Pancreas (tissue), 10 donors: ENCODE measurements at regions not wholly inside any gene's neighbourhood (a gene's known extent, or its start where the extent isn't known, plus 50 kb on each side); places are given as distances from the start of the nearest gene placed in this dataset.
A peak's percentile ranks its signal among the peaks of the same experiment; 100 is the strongest.

Source experiments
- ATAC-seq, 4 donors: fragments of 200-7000 bp; cut with Tn5 transposase; one replicate each; pipeline versions ENCODE4 v1.8.0 to v1.9.1; 2020; ENCODE audit warnings: mild to moderate bottlenecking in 4 of 4, moderate library complexity in 4 of 4
- DNase-seq, 6 donors: peaks; one replicate each; pipeline ENCODE4 v3.0.0-alpha.2; 2020
- FAIRE-seq: peaks from 2 replicates; lab custom pipeline; 2012; peaks lifted over from hg19 to GRCh38; lab: Jason Lieb, UNC
- H3K27ac ChIP-seq, 4 donors: fragments of 200-600 bp; sonication (generic); 1 replicate in 3 of 4; 2 replicates in 1 of 4; pipeline versions ENCODE4 v1.5.0 to v1.8.0; 2020
- H3K27me3 ChIP-seq, 4 donors: fragments of 200-600 bp; one replicate each; pipeline ENCODE4 v1.8.0; 2021
- H3K36me3 ChIP-seq, 3 donors: fragments of 200-600 bp; sonication (generic) in 1 of 3; one replicate each; pipeline versions ENCODE4 v1.5.0 to v1.8.0; 2020 to 2021
- H3K4me1 ChIP-seq, 3 donors: fragments of 200-600 bp; one replicate each; pipeline ENCODE4 v1.8.0; 2021
- H3K4me3 ChIP-seq, 4 donors: fragments of 200-600 bp; sonication (generic) in 2 of 4; one replicate each; pipeline versions ENCODE4 v1.5.0 to v1.8.0; 2020 to 2021
- H3K9me3 ChIP-seq, 4 donors: fragments of 200-600 bp; one replicate each; pipeline ENCODE4 v1.8.0; 2021
- WGBS, 2 donors: extraction: QIAGEN DNeasy Blood & Tissue Kit; methylation state at CpG; one replicate each; pipeline ENCODE4 v1.1.7; 2013; 5-methylcytosine and 5-hydroxymethylcytosine counted together
- intact Hi-C, 3 donors: fragments of 100-400 bp; cut with DNase I; formaldehyde crosslinking; loops; one replicate each; pipeline versions ENCODE4 v1.11.1 to v1.14.2; 2022
- TF ChIP-seq, protein P1 (sequence below), 4 donors: fragments of 200-600 bp; sonication (generic) in 3 of 4; IDR thresholded peaks; one replicate each; pipeline versions ENCODE4 v1.5.0 to v1.8.0; 2021; ENCODE audit warnings: antibody characterized with exemption in 4 of 4
- donor health status: healthy with polysubstance abuse.
- donor health status: DM: no; HTN: no; CAD: no; lungs with moderate emphysema.
- donor health status: DM: no; HTN: no; CAD: no.
- donor health status: control.
- donor health status: control.
- donor health status: Bipolar disorder and iron deficiency.
- donor health status: DM: yes; HTN: yes; CAD: no.
- donor health status: DM: no; HTN: no; CAD: no.
- donor health status: DM: no; HTN: no; CAD: no.
- donor health status: DM: yes; HTN: yes; CAD: no.

DNA sequence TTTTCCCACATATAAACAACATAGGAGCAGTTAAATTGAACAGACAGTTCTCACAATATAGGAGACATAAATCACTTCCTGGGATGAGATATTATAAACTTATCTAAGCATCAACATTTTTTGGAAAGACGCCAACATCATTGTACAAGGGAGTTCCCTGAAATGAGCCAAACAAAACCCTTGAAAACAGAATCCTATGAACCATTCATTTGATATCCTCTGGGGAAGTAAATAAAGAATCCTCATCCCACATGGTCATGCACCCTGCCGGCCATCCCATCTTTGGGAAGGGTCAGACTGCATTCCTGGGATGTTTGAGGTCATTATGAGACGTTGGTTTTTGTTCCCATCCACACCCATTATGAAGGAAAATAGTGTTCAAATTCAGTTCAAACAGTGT, 111.8 kb upstream of the USP25 start:
- no peaks in the 10 kb centered on the region for H3K4me1 ChIP-seq
- ATAC-seq, result no peak
- H3K27ac ChIP-seq, result no peak overlapping the region
- no peaks in the 10 kb centered on the region for H3K36me3 ChIP-seq
- intact Hi-C loops, result no loop called here
- no peak for DNase-seq
- no peak overlapping the region for H3K4me3 ChIP-seq
- H3K27me3 ChIP-seq, result no peaks in the 10 kb centered on the region
- FAIRE-seq, result no peak
- 42 to 44% methylated on average over 3 of the region's 3 CpGs for WGBS, 2 donors
- TF ChIP-seq, protein P1, sequence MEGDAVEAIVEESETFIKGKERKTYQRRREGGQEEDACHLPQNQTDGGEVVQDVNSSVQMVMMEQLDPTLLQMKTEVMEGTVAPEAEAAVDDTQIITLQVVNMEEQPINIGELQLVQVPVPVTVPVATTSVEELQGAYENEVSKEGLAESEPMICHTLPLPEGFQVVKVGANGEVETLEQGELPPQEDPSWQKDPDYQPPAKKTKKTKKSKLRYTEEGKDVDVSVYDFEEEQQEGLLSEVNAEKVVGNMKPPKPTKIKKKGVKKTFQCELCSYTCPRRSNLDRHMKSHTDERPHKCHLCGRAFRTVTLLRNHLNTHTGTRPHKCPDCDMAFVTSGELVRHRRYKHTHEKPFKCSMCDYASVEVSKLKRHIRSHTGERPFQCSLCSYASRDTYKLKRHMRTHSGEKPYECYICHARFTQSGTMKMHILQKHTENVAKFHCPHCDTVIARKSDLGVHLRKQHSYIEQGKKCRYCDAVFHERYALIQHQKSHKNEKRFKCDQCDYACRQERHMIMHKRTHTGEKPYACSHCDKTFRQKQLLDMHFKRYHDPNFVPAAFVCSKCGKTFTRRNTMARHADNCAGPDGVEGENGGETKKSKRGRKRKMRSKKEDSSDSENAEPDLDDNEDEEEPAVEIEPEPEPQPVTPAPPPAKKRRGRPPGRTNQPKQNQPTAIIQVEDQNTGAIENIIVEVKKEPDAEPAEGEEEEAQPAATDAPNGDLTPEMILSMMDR (IDR thresholded peaks at IDR 0.05), result no peak
- H3K9me3 ChIP-seq, result no peaks in the 10 kb centered on the region

DNA sequence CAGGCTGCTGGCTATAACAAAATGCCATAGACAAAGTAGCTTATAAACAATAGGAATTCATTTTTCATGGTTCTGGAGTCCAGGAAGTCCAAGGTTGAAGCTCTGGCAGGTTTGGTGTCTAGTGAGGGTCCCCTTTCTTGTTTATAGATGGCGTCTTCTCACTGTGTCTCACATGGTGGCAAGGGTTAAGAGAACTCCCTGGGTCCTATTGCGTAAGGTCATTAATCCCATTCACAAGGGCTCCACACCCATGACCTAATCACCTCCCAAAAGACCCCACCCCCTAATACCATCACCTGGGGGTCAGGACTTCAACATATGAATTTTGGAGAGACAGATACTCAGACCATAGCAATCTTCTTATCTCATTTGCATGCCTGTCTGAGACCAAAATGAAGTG, 108.9 kb upstream of the USP25 start:
- TF ChIP-seq, protein P1 (IDR thresholded peaks at IDR 0.05), result no peak
- Histone ChIP-seq H3K4me1 (no peaks in the 10 kb centered on the region), H3K27me3 (no peaks in the 10 kb centered on the region), H3K9me3 (no peaks in the 10 kb centered on the region), H3K27ac (no peak overlapping the region), H3K36me3 (no peaks in the 10 kb centered on the region), H3K4me3 (no peak overlapping the region)
- WGBS, 2 donors, result 96% methylated on average over 2 of the region's 2 CpGs
- ATAC-seq, result no peak
- no peak for FAIRE-seq
- intact Hi-C loops, result no loop called here
- no peak for DNase-seq

DNA sequence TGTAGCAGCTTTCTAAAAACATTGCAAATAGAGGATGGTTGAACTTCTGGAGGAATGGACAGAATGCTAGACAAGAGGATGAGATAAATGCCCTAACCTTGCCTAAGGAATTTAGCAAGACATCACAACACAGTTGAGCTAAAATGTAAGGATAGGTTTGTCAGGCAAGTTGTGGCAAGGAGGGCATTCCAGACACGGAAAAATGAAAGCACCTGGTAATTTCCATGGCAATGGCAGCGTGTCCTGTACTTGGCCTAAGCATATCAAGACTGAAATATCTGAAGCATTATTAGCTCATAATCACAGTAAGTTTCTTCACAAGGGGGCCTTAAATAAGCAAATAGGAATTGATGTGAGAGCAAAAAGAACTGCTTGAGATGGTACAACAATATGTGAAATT, 105.1 kb upstream of the USP25 start:
- FAIRE-seq (no peak), DNase-seq (no peak), ATAC-seq (no peak)
- intact Hi-C loops, result no loop called here
- 87 to 93% methylated on average over 2 of the region's 2 CpGs for WGBS, 2 donors
- H3K27me3 ChIP-seq, result no peaks in the 10 kb centered on the region
- no peaks in the 10 kb centered on the region for H3K36me3 ChIP-seq
- H3K27ac ChIP-seq, result no peak overlapping the region
- peaks cover 0 to 4% (median 0%) of the 10 kb centered on the region in 3 donors for H3K4me1 ChIP-seq
- TF ChIP-seq, protein P1 (IDR thresholded peaks at IDR 0.05), result no peak
- H3K4me3 ChIP-seq, result no peak overlapping the region
- H3K9me3 ChIP-seq, result no peaks in the 10 kb centered on the region

DNA sequence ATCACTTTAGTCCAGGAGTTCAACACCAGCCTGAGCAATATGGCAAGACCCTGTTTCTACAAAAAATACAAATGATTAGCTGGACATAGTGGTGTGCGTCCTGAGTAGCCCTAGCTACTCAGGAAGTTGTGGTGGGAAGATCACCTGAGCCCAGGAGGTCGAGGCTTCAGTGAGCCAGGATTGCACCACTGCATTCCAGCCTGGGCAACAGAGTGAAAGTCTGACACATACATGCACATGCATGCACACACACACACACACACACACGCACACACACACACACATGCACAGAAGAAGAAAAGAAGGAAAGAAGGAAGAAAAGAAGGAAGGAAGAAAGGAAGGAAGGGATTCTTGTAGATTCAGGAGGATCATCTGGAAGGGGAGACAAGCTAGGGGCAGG, 104.4 kb upstream of the USP25 start:
- no peaks in the 10 kb centered on the region for H3K9me3 ChIP-seq
- H3K4me1 ChIP-seq, result peaks cover 0 to 4% (median 0%) of the 10 kb centered on the region in 3 donors
- no peaks in the 10 kb centered on the region for H3K27me3 ChIP-seq
- no peak for FAIRE-seq
- no peak overlapping the region for H3K4me3 ChIP-seq
- ATAC-seq, result no peak
- TF ChIP-seq, protein P1 (IDR thresholded peaks at IDR 0.05), result no peak
- 71 to 87% methylated on average over 3 of the region's 3 CpGs for WGBS, 2 donors
- intact Hi-C loops, result no loop called here
- DNase-seq, result no peak
- H3K27ac ChIP-seq, result no peak overlapping the region
- no peaks in the 10 kb centered on the region for H3K36me3 ChIP-seq

DNA sequence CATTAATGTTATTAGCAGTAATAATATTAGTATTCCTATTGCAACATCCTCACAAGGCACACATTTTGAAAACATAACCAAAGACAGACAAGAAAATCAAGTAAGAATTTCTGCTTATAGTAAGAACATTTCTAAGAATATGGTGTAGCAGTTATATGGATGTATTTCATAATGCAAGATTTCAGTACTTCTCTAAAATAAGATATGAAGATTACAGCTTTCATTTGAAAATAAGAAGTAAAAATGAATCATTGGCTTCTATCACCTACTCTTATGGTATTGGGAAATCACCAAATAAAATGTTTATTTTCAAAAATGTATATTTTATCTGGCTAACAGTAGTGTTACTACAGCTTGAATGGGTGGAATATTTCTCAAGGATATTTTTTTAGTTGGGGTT, 103.8 kb upstream of the USP25 start:
- Histone ChIP-seq H3K4me1 (peaks cover 0 to 4% (median 0%) of the 10 kb centered on the region in 3 donors), H3K9me3 (no peaks in the 10 kb centered on the region), H3K36me3 (no peaks in the 10 kb centered on the region), H3K27me3 (no peaks in the 10 kb centered on the region), H3K4me3 (no peak overlapping the region), H3K27ac (no peak overlapping the region)
- FAIRE-seq (peak; percentile 34), ATAC-seq (no peak), DNase-seq (no peak)
- intact Hi-C loops, result no loop called here
- TF ChIP-seq, protein P1 (IDR thresholded peaks at IDR 0.05), result no peak
